ENCODE measurements at regions not wholly inside any gene's neighbourhood (a gene's known extent, or its start where the extent isn't known, plus 50 kb on each side); places are given as distances from the start of the nearest gene placed in this dataset.

- no peak for ATAC-seq
Measured at GRCh38 chr15:61798631-61799030, 261.6 kb downstream of the VPS13C start.

DNA sequence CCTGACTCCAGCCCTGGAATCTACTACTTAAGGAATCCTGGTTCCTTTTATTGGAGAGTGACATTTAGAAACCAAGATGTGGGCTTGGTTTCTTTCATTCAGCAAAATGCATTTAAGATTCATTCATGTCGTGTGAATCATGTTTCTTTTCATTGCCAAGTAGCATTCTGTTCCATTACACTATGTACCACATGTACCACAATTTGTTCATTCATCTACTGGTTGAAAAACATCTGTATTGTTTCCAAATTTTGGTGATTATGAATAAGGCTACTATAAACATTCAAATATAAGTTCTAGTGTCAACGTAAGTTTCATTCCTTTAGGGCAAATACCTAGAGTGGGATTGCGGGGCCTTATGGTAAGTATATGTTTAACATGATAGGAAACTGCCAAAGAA lies 264.2 kb downstream of the VPS13C start:
- no peak for ATAC-seq

GRCh38 chr15:61794881-61795280 lies 265.4 kb downstream of the VPS13C start:
- no peak for ATAC-seq

DNA sequence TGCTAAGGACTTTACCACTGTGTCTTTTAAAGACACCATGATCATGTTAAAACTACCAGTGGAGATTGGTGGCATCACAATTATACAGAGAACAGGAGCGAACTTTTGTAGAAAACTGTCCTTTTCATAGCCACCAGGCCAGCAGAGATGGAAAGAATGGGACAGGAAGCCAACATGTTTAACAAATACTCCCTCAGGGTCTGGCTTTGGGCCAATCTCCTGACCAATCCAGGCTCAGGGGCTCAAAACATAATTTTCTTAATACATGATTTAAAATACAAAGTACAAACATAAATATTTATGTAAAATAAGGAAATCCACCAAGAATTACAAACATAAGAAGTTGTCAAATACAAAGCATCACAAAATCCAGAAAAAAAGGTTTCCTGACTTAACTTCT lies 266.0 kb downstream of the VPS13C start:
- ATAC-seq, result no peak

DNA sequence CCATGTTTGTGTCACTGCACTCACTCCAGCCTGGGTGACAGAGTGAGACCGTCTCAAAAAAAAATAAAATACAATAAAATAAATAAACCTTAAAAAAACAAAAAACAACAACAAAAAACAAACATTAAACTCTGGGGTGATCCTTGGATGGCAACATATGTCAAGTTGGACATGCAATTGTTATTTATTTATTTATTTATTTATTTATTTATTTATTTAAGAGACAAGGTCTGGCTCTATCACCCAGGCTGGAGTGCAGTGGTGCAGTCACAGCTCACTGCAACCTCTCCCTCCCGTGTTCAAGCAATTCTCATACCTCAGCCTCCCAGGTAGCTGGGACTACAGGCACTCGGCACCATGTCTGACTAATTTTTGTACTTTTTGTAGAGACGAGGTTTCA lies 275.5 kb downstream of the VPS13C start:
- no peak for ATAC-seq

- no peak for ATAC-seq
Measured at GRCh38 chr15:61780278-61780980, 279.8 kb downstream of the VPS13C start.

DNA sequence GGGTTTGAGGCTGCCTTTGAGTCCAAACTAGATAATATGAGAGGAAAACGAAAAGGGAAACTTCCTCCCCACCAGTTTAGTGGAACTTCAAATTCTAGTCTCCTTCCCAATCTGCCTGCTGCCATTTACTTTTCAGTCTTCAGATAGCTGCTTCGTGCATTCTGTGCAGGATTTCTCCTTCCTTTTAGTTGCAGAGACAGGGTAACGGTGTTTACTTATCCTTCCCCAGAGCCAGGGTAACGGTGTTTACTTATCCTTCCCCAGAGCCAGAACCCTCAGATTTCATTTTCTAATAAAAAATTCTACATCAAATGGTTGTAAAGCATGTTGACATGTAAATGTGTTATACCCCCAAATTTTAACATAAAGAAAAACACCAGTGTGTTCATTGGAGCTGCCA lies 282.6 kb downstream of the VPS13C start:
- ATAC-seq, result no peak

DNA sequence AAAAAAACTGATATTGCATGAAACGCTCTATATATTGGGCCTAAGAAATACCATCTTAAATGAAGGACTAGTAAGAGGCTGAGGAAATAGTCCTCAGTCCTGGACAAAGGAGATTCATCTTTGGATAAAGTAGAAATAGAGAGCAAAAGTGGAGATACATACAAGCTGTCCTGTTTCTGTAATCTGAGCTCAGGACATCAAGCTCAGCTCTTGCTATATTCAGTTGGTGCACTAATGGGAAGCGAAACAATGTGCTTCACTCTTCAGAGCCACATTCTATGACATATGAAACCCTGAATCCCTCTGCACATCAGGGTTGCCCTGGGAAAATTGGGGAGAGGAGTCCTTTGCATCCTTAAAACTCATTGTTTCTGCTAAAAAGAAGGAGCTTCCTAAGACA lies 290.7 kb downstream of the VPS13C start:
- no peak for ATAC-seq

DNA sequence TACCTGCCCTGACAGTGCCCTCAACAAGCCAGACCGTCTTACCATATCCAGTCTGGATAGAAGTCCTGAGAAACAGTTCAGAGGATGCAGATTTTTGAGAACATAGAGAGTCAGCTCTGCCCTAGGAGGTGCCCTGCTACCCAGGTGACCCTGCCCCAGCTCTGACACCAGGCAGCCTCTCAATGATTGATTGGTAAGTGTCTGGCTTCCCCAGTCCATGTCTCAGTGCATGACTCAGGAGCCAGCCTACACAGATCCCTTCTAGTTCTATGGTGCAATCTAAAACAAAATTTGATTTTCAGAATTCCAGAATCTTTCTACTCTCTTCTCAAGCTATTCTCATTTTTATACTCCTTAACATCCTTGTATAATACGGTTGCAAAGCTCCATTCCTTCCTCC lies 292.1 kb downstream of the VPS13C start:
- ATAC-seq, result peak; percentile 48

- ATAC-seq, result no peak
Measured at GRCh38 chr15:61764981-61765380, 295.3 kb downstream of the VPS13C start.

DNA sequence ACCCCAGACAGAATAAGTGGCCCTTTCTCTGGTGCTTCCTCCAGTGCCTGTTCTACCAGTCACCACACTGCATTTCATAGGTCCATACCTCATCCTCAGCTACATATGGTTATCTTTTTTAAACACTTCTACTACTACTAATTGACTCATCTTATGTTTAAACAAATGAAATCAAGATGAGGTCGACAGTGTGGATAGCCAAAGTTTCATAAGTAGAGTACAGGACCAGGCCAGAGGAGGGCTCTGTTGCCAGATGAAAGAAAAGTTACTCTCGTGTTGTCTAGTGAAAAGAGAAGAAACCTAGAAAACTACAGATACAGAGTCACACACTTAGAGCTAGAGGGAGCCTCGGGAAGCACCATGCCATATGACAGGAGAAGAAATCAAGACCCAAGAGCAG lies 296.1 kb downstream of the VPS13C start:
- peak; percentile 64 for ATAC-seq

DNA sequence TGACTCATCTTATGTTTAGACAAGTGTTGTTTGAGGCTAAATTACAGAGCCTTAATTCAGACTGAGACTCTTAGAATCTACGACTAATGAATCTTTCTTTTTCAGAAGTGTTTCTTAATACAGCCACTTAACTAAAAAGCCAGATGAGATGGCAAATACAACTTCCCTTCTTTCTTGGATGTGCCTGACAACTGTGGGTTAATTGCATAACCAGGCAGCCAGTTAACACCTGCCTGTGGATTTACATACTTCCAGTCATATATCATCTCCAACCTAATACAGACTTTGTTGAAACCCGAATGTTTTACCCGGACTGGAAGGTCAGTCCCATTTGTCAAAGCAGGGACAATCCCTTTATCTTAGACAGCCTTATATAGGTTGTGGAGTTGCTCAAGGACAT lies 297.6 kb downstream of the VPS13C start:
- ATAC-seq, result no peak

GRCh38 chr15:61759639-61760038 lies 300.6 kb downstream of the VPS13C start:
- no peak for ATAC-seq

- ATAC-seq, result no peak
Measured at GRCh38 chr15:61756071-61756820, 304.0 kb downstream of the VPS13C start.

DNA sequence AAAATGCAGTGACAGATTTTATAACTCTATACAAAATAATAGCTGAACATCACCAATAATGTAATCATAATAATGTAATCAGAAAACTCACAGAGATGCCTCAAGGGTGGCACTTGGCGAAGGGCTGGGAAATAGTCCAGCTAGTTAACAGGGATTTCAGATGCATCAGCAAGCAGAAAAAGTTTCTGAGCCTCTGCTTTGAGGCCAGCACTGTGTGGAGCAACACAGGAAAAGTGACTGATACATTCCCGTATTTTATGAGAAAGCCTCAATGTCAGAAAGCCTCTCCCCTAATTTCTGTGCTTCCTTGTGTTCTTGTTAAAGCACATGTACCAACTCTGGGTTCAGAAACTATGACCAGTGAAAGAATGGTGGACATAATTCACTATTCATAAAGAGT lies 304.8 kb downstream of the VPS13C start:
- no peak for ATAC-seq

GRCh38 chr15:61753018-61753710 lies 307.1 kb downstream of the VPS13C start:
- no peak for ATAC-seq

DNA sequence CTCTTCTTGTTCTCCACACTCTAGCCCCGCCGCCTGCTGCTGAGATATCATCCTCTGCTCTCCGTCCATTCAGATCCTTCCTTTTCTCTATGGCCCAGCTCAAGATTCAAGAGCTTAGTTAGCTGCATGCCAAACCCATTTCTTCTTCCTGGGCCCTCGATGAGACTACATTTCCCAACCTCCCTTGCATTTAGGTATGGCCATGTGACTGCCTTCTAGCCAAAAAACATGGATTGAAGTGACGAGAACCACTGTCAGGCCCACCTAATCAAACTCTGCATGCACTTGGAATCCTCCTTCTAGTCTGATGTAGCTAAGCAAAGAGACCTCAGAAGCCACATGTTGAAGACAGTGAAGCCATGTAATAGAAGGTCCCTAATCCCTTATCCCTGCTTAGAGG lies 308.2 kb downstream of the VPS13C start:
- ATAC-seq, result no peak

GRCh38 chr15:61750271-61751084 lies 309.8 kb downstream of the VPS13C start:
- peak; percentile 85 for ATAC-seq

- peak; percentile 84 for ATAC-seq
Measured at GRCh38 chr15:61749169-61749568, 311.1 kb downstream of the VPS13C start.

DNA sequence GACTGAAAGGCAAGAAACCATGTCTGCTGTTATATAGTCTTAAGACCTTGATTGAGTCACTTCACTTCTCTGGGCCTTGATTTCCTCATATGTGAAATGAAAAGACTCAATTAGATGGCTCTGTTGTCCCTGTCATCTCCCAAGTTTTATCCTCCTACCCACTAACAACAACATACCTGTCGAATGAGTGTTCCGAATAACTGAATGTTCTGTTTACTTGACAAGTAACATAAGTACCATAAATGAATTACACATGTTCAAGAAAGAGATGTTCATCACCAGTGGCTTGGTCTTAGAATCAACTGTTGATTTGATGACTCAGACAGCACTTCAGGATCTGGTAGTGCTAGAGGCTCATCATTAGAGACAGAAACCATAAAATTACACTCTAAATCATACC lies 311.7 kb downstream of the VPS13C start:
- peak; percentile 37 for ATAC-seq

DNA sequence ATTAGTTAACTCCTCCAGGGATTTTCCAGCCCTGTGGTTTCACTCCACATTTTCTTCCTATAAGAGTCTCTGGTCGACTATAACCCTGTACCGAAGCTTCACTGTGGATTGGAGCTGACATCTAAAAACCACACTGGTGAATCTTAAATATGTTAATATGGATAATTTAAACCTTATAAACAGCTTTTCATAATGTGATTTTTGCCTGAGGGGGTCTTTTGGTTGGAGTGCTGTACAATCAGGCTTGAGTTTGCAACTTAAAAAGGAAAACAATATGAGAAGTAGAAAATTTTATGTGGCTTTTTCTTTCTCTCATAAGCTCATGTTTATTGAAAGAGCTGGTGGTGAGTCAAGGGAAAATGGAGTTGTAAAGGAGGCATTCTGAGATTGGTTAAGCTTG lies 313.7 kb downstream of the VPS13C start:
- no peak for ATAC-seq

DNA sequence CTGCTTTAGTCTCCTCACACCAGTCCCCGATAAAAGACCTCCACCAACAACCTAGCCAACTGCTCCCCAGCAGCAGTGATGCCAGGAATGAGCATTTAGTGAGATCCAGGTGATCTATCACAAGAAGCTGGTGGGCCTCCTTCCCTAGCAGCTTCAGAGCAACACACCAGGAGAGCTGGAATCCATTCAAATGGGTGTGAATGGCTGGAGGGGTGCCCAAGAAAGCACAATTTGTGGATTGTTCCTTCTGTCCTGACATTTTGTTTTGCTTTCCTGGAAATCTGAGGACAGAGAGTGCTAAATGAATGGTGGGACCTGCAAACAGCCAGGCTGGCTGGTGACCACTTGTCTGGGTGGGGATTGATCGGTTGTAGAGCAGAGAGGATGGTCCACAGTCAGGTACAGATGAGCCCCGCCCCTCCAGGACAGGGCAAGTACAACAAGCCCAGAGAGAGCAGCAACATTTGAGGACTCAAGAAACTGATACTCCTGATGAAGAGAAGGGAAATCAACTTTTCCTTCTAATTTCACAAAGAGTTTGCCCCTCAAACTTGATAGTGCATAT lies 316.8 kb downstream of the VPS13C start:
- no peak for ATAC-seq

GRCh38 chr15:61742591-61742990 lies 317.7 kb downstream of the VPS13C start:
- ATAC-seq, result peak; percentile 35
